NCI-H2171 treated with DMSO at 0.1 percent for 48 hours (cell line): ENCODE measurements at regions not wholly inside any gene's neighbourhood (a gene's known extent, or its start where the extent isn't known, plus 50 kb on each side); places are given as distances from the start of the nearest gene placed in this dataset.
A peak's percentile ranks its signal among the peaks of the same experiment; 100 is the strongest.
"Not testable (repeated sequence)": the region's sequence is repeated elsewhere in the genome, so short reads cannot be mapped to it uniquely, and the experiment has no call there.

Source experiments
- DNase-seq: peaks from one replicate; lab custom pipeline; 2025; lab: John Stamatoyannopoulos, UW

DNA sequence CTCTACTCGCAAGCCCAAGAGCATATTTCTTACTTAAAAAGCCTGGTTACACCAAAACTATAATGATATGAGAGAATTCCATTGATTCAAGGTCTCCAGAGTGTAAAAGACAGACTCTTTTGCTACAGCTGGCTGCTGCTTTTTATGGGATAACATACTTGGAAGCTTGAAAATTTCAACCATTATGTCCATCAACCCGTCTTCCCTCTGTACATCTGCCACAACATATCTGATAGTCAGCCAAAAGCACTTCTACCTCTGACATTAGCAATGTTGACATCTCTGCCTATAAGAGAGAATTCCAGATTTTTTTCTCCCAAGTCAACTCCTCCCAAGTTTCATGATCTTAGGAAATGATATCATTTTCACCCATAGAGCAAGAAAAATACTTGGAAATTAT lies 54.4 kb upstream of the IQCM start:
- DNase-seq, result no peak

DNA sequence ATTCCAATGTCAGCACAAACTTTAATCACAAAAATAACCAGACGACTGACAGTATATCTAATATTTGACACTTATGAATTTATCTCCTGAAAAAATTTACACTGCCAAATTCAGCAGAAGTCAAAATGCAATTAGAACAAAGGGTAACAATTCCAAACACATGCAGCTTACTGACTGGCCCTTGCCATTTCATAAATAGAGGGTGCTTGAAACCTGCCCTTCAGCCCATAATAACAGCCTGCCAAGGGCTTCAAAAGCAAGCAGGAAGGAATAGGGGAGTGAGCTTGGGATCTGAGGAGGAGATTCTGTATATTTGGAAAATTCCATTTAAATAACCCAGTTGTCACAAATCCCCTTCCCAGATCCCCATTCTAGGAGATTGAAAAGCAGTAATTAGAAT lies 66.1 kb upstream of the IQCM start:
- DNase-seq, result no peak

DNA sequence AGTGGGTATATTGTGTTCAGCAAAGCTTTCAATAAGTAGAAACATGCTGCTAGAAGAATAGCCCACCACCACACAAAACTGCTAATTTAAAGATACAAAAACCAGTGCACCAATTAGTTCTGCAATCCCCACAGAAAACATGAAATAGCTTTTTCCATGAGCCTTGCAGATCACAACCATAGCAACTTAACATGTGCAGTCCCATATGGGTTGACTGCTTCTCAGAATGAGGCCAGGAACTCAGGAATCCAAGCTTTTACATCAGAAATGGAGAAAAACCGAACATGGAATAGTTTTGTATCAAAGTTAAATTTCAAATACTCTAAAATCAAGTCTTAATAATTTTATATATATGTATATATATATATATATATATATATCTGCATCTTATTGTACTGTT lies 66.6 kb upstream of the IQCM start:
- no peak for DNase-seq

DNA sequence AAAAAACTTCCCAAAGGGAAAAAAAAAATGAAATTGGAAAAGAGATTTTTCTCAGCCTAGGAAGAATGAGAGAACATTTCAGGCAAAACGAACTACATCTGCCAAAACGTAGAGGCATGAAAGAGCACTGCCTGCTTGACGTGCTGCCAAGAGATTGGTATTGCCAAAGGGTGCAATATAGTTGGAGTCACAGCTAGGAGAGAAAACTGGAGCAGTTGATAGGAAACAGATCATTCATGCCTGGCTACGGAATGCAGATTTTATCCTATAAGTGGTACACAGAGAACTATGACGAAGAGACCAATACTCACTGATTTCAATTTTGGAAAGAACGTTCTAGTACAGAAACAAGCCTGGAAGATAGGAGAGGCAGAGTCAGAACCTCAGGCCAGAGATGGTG lies 68.4 kb upstream of the IQCM start:
- no peak for DNase-seq

DNA sequence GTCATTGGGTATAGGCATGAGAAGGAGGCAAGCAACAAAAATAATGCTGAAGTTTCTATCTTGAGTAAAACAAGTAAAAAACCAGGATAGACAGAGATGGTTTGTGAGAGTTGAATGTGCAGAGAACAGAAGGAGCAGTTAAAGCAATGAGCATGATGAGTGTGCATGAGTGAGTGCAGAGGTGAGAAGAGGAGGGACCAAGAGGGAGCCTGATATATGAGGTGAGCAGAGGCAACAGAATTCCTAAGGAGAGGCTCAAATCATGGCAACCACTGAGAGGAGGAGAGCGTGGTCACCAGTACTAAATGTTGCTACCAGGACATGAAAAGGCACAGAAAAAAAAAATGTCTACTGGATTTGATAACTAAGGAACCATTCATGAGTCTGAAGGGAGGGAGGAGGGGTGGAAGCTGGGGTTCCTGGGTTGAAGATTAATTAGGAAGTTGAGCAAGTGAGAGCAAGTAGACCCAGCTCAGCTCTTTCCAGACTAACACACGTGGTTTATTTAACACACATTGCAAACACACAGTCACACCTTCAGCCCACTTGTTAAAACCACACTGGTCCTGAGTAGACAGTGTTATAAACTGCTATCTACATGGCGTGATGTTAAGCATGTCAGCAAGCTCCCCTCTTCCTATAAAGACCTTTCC lies 69.0 kb upstream of the IQCM start:
- DNase-seq, result no peak

DNA sequence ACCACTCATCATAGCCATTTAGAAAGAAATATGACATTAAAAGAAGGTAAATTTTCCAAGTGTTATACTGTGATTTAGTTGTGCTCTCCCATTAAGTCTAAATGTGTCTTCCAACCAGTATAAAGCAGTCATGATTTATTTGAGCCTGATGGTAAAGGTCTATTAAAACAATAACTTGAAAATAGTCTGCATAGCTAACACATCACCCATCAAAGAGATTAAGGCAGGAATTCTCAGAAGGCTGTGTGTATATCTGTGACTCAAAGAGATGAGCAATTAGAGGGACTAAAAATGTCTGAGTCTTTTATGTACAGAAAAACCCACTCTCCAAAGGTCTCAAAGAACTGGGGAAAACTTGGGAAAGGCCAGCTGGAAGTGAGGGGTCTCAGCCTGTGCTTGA lies 70.3 kb upstream of the IQCM start:
- DNase-seq, result no peak

DNA sequence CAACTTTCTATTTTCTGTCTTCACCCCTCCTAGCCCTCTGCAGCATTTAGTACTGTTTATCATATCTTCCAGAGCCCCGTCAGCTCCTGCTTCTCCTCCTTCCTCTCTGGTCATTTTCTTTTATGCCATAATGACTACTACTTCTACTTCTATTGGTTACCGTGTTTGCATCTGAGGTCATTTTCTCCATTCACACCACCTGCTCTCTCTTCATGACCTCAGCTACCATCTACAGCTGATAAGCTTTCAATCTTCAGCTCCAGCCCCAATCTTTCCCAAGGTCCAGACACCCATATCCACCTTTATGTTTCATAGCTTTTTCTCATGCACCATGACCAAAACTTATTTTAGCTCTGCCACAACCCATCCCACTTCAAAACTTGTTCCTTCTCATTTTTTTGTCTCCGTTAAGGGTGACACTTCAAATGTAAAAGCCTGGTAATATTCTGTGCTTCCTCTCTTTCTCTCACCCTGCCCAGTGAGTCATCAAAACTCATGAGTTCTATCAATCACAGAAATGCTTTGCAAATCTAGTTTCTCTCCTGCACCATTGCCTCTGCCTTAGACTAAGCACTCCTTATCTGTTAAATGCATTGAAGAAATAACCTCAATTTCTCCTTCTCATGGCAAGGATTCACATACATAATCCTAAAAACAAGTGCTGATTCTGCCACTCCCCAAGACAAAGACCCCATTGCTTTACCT lies 71.3 kb upstream of the IQCM start:
- no peak for DNase-seq

DNA sequence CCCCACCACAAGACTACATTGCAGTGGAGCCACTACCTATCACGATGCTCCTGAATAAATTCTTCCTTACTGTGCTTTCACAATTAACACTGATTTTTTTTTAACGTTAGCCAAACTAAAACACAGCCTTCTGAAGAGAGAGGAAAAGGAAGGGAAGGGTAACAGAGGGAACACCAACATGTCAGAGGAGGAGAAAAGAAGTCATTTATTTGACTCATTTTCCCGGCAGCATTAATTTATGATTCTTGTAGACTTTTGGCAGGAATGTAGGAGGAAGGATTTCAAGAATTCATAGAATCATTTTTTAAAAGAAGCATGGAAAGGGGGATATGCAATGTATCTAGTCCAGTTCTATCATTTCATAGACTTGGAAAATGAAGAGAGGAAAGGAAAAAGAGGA lies 74.3 kb upstream of the IQCM start:
- DNase-seq, result no peak

DNA sequence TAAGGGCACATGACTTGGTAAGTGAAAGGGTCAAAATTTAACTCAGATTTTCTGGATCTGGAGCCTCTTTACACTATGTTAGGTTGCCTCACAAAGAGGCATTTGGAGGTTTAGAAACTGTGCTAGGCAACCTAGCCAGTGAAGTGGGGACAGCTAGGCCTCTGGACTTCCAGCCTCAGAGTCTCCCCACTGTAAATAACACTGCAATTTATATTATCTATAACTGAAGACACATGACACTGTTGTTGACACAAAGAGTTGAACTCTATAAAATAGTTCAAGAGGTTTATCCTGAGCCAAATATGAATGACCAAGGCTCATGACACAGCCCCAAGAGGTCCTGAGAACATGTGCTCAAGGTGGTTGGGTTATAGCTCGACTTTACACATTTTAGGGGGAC lies 74.9 kb upstream of the IQCM start:
- DNase-seq, result no peak

DNA sequence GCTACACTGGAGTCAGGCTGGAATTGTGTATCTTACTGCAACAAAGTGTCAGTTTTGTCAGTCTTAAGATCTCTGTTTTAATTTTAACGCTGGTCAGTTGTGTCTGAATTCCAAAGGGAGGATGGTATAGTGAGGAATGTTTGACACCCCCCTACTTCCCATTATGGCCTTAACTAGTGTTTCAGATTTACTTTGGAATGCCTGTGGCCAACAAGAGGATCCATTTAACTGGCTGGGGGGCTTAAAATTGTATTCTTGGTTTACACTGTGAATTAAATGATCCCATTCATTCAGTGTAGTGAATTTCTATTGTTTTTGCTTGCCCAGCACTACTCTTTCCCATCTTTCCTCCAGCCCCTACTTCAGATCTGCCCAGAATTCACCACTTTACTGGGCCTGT lies 75.8 kb upstream of the IQCM start:
- no peak for DNase-seq

DNA sequence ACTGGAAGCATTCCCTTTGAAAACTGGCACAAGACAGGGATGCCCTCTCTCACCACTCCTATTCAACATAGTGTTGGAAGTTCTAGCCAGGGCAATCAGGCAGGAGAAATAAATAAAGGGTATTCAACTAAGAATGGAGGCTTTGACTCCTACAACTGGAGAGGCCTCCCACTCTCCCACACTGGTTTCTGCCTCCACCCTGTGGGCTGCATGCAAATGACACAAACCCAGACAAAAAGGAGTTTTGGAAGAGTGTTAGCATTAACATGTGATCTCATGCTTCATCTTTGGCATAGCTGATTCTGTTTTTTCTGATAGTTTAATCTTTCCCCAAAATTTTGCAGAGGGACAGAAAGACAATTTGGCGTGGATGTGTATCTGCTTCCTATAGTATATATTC lies 80.8 kb upstream of the IQCM start:
- DNase-seq, result no peak

DNA sequence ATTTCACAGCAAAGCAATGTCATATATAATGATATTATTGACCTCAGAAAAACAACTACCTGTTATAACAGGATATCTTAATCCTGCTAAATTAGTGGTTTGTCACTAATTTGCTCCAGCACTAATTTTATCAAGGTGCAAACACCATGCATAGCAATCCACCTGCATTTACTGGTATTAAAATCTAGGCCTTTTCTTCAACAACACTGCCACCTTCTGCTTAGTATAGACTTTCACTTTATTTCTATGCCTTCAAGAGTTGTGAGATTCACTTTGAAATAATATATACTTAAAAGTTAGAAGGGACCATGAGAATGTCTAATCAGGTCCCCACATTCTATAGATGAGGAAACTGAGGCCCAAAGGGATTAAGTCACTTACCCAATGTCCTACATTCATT lies 82.1 kb upstream of the IQCM start:
- peak; percentile 30 for DNase-seq

DNA sequence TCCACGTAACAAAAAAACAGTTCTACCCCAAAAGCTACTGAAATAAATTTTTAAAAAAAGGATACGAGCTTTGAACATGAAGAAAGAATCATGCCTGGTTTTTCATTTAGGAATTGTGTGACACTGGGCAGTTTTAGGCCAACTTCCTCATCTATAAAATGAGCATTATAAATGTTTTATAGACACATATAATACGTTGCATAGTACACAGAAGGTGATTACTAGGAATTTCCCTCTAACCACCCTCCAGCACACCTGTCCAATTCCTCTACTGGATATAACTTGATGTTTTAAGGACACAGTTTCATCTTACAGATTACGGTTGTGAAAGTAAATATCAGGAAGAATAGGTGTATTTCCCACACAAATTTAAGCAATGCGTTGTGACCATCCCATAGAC lies 85.5 kb upstream of the IQCM start:
- DNase-seq, result no peak

DNA sequence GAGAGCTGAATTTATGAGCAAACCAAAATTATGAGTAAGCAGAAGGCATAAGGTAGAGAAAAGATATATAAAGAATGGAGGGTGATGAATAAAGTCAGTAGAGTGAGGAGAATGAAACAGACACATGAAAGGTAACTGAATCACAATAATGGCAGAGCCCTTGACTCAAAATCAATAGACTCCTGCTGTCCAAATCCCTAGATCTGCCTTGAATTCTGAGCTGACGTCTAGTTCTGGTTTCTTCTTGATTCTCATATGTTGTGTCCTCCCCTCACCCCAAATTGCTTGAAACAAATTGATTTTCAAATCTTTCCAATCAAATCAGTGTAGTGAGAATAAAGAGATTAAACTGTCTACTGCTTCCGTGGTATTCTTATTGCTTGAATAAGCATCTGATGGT lies 86.6 kb upstream of the IQCM start:
- DNase-seq, result no peak

DNA sequence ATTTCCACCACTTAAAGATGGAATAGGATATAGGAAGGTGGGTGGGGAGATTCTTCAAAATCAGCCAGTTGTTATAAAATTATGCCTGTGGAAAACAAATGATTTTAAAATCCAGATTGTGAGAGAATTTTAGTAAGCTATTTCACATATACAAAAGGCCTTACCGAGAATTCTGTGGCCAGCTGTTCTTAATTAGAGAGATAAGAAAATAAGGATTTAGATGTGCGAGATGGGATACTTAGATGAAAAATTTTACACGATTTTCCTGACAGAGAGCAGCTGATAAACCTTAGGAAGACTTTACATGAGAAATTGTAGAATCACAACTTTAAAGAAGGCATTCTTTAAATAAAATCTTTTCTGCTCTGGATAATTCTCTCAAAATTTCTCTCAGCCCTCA lies 94.5 kb upstream of the IQCM start:
- no peak for DNase-seq

DNA sequence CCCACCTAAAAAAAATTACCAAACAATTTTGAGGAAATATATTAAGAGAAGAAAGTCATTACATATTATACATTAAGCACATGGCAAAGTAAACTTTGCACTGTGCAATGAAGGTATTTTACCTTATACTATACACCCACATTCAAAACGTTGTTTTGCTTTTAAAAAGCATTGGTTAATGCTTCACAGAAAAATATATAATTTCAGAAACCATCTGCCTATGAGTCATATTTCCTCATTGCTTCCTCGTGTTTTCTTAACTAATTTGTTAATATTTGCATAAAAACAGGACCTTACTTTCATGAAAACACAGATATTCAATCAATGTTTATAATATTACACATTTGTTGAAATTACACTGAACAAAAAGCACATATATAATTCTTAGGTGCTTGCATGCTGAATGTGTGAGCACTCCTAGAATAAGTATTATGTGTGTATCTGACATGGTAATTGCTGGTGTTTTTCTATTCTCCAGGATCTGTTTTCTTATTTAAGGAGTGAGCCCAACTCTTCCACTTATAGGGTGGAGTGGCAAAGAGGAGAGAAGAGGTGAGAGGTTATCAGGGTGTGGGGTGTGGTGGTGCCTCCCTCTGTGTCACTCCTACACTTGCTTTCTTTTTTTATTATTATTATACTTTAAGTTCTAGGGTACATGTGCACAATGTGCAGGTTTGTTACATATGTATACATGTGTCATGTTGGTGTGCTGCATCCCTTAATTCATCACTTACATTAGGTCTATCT lies 95.1 kb upstream of the IQCM start:
- no peak for DNase-seq

DNA sequence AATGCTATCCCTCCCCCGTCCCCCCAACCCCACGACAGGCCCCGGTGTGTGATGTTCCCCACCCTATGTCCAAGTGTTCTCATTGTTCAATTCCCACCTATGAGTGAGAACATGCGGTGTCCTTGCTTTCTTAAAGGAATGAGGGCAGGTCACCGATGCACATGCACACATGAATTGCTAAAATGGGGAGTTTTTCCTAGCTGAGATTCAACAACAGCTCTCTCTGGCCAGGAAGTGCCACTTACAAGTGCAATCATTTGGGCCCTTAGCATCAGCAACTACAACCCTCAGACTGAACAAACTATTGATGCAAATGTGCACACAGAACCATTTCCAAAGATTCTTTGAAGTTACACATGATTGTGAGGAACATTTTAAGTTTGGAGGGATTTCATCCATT lies 95.7 kb upstream of the IQCM start:
- DNase-seq, result no peak

DNA sequence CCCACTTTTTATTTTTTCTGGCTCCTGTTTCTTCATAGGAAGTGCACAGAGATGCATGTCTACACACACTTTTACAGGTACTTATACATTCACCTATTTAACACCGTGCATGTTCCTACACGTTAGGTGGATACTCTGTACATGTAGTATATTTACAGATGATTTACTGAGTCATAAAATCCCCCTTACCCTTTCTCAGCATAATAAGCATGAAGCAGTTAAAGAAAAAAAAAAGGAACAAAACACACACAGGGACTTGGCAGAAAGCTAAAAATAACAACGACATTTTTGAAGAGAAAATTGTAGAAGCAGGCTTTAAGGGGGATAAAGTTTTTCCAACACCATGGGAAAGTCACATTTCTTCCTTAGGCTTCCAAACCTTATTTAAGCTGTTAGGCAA lies 96.4 kb upstream of the IQCM start:
- no peak for DNase-seq

DNA sequence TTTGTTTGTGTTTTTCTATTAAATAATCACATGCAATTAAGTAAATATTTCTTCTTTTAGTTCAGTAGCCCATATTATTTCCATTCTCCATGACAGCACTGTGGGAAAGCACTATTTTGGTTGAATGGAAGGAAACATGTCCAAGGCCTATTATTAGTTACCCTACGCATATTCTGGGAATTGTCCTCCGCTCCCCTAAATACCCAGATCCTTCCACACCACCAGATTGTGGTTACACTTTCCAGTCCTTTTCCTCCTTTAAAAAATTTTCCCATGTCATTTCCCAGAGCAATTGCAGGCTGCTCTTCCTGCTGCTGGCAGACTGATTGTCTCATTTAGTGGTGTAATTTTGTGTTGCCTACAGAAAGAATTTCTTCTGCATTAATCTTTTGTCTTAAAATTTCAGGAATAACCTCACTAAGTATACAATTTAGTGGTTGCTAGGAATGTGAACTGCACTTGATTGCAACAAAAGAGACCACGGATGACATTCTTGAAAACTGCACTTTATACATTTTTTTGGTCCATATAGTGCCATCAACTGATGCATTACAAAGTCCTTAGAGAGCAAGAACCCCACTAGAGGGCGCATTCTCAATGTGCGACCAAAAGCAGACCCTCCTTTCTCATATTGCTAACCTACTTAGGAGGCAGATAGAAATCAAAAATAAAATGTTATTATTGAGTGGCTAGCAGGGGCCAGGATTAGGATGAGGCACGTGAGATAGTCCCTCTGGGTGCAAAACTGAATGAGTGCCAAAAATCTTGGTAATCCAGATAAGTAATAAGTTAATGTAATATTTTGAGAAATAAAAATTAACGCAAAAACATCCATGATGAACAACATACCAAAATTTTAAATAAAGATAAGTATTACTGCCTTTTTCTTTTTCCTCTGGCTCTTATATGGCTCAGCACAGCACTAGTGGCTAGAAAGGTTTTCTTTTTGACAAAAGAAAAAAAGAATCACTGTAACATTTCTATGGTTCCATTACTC lies 98.8 kb upstream of the IQCM start:
- peak; percentile 51 for DNase-seq

DNA sequence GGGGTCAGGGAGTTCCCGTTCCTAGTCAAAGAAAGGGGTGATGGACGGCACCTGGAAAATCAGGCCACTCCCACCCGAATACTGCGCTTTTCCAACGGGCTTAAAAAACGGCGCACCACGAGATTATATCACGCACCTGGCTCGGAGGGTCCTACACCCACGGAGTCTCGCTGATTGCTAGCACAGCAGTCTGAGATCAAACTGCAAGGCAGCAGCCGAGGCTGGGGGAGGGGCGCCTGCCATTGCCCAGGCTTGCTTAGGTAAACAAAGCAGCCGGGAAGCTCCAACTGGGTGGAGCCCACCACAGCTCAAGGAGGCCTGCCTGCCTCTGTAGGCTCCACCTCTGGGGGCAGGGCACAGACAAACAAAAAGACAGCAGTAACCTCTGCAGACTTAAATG lies 100.1 kb upstream of the IQCM start:
- not testable (repeated sequence) for DNase-seq

DNA sequence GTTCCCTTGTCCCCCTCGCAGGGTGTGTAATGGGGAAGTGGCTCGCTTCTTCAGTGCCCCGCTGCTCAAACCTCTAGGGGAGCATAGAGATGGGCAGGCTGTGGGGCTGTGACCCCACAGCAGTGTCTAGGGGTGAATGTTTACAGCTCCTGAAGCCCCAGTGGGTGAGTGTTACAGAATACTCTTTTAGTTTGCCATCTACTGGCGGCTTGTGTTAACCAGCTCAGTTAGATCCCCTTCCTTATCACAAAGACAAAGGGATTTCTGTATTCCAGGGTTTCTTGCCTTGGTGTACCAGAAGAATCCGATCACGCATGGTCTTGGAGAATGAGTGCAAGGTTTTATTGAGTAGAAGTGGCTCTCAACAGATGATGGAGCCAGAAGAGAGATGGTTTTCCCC lies 108.1 kb upstream of the IQCM start:
- no peak for DNase-seq

DNA sequence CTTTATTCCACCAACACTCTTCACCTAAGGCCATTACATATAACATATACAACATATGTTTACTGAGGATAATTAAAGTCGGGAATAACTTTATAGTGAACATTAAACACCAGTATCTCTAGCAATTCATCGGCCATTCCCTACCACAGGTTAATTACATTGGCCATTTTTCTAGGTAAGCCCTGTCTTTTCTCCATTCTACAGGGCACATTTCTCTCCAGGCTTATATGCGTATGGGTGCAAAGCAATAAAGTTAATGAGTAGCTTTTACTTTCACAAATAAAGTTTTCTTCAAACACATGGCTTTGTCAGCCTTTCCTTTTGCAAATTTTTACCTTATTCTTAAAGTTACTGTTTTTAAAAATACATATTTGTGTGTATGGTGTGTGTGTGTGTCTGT lies 111.9 kb upstream of the IQCM start:
- DNase-seq, result no peak
